ENCODE measurements at regions not wholly inside any gene's neighbourhood (a gene's known extent, or its start where the extent isn't known, plus 50 kb on each side); places are given as distances from the start of the nearest gene placed in this dataset.

- Mint-ChIP-seq H3K4me1 (ENCODE audit: unreplicated experiment) (peaks cover 9% of the 10 kb centered on the region), H3K36me3 (ENCODE audit: low read depth, unreplicated experiment) (no peaks in the 10 kb centered on the region), H3K27ac (ENCODE audit: unreplicated experiment) (no peak overlapping the region), H3K4me3 (ENCODE audit: unreplicated experiment) (no peak overlapping the region), H3K9me3 (ENCODE audit: unreplicated experiment) (peaks cover 4% of the 10 kb centered on the region), H3K27me3 (ENCODE audit: unreplicated experiment) (no peaks in the 10 kb centered on the region)
- TF ChIP-seq CTCF (IDR thresholded peaks at IDR 0.05; ENCODE audit: unreplicated experiment), result no peak
- DNase-seq (ENCODE audit: low spot score), result no peak
These were observed 137.5 kb downstream of the NRN1 start for GRCh38 chr6:5869261-5869660.

- Mint-ChIP-seq H3K36me3 (ENCODE audit: low read depth, unreplicated experiment) (no peaks in the 10 kb centered on the region), H3K9me3 (ENCODE audit: unreplicated experiment) (no peaks in the 10 kb centered on the region), H3K4me3 (ENCODE audit: unreplicated experiment) (no peak overlapping the region), H3K27me3 (ENCODE audit: unreplicated experiment) (no peaks in the 10 kb centered on the region), H3K27ac (ENCODE audit: unreplicated experiment) (no peak overlapping the region), H3K4me1 (ENCODE audit: unreplicated experiment) (peaks cover 9% of the 10 kb centered on the region)
- no peak for TF ChIP-seq CTCF (IDR thresholded peaks at IDR 0.05; ENCODE audit: unreplicated experiment)
- no peak for DNase-seq (ENCODE audit: low spot score)
These were observed 140.1 kb downstream of the NRN1 start for GRCh38 chr6:5866547-5867051.

- Mint-ChIP-seq H3K27ac (ENCODE audit: unreplicated experiment) (no peak overlapping the region), H3K9me3 (ENCODE audit: unreplicated experiment) (no peaks in the 10 kb centered on the region), H3K4me3 (ENCODE audit: unreplicated experiment) (no peak overlapping the region), H3K4me1 (ENCODE audit: unreplicated experiment) (peaks cover 9% of the 10 kb centered on the region), H3K36me3 (ENCODE audit: low read depth, unreplicated experiment) (no peaks in the 10 kb centered on the region), H3K27me3 (ENCODE audit: unreplicated experiment) (no peaks in the 10 kb centered on the region)
- no peak for DNase-seq (ENCODE audit: low spot score)
- TF ChIP-seq CTCF (IDR thresholded peaks at IDR 0.05; ENCODE audit: unreplicated experiment), result no peak
These were observed 141.2 kb downstream of the NRN1 start for GRCh38 chr6:5865506-5866031.

- Mint-ChIP-seq H3K27me3 (ENCODE audit: unreplicated experiment) (no peaks in the 10 kb centered on the region), H3K9me3 (ENCODE audit: unreplicated experiment) (no peaks in the 10 kb centered on the region), H3K27ac (ENCODE audit: unreplicated experiment) (no peak overlapping the region), H3K4me1 (ENCODE audit: unreplicated experiment) (no peaks in the 10 kb centered on the region), H3K36me3 (ENCODE audit: low read depth, unreplicated experiment) (no peaks in the 10 kb centered on the region), H3K4me3 (ENCODE audit: unreplicated experiment) (no peak overlapping the region)
- no peak for TF ChIP-seq CTCF (IDR thresholded peaks at IDR 0.05; ENCODE audit: unreplicated experiment)
- no peak for DNase-seq (ENCODE audit: low spot score)
These were observed 145.9 kb downstream of the NRN1 start for GRCh38 chr6:5860849-5861248.

- no peak for DNase-seq (ENCODE audit: low spot score)
- Mint-ChIP-seq H3K36me3 (ENCODE audit: low read depth, unreplicated experiment) (no peaks in the 10 kb centered on the region), H3K9me3 (ENCODE audit: unreplicated experiment) (no peaks in the 10 kb centered on the region), H3K27ac (ENCODE audit: unreplicated experiment) (no peak overlapping the region), H3K4me1 (ENCODE audit: unreplicated experiment) (peaks cover 3% of the 10 kb centered on the region), H3K4me3 (ENCODE audit: unreplicated experiment) (no peak overlapping the region), H3K27me3 (ENCODE audit: unreplicated experiment) (no peaks in the 10 kb centered on the region)
- no peak for TF ChIP-seq CTCF (IDR thresholded peaks at IDR 0.05; ENCODE audit: unreplicated experiment)
These were observed 150.8 kb downstream of the NRN1 start for GRCh38 chr6:5855787-5856470.
